GM12874 (cell line): ENCODE measurements at regions not wholly inside any gene's neighbourhood (a gene's known extent, or its start where the extent isn't known, plus 50 kb on each side); places are given as distances from the start of the nearest gene placed in this dataset.

ENCODE experiments used
- CTCF ChIP-seq: IDR thresholded peaks from 2 replicates; pipeline ENCODE4 v1.5.1; 2011; ENCODE audit warnings: low read depth, mild to moderate bottlenecking, control low read depth, low read length, moderate library complexity; ENCODE audit not compliant: insufficient read depth

- TF ChIP-seq CTCF = no peak
Observed at GRCh38 chr16:55039042-55039441, 108.4 kb downstream of the IRX5 start.

- no peak for TF ChIP-seq CTCF
Observed at GRCh38 chr16:55039511-55039910, 108.8 kb downstream of the IRX5 start.

- no peak for TF ChIP-seq CTCF
Observed at GRCh38 chr16:55039931-55040330, 109.3 kb downstream of the IRX5 start.

GRCh38 chr16:55040366-55041086, 109.9 kb downstream of the IRX5 start:
- no peak for TF ChIP-seq CTCF

- TF ChIP-seq CTCF = no peak
Observed at GRCh38 chr16:55041540-55042234, 111.0 kb downstream of the IRX5 start.

GRCh38 chr16:55042556-55043432, 112.1 kb downstream of the IRX5 start:
- no peak for TF ChIP-seq CTCF

GRCh38 chr16:55043499-55043898, 112.8 kb downstream of the IRX5 start:
- no peak for TF ChIP-seq CTCF
